H1 (cell line): ENCODE measurements at regions not wholly inside any gene's neighbourhood (a gene's known extent, or its start where the extent isn't known, plus 50 kb on each side); places are given as distances from the start of the nearest gene placed in this dataset.

ENCODE experiments used
- FOSL1 ChIP-seq: IDR thresholded peaks from 2 replicates; pipeline ENCODE4 v1.6.1; 2011; ENCODE audit warnings: mild to moderate bottlenecking, low read depth, low read length, moderate library complexity; ENCODE audit not compliant: insufficient read depth
- HDAC2 ChIP-seq, 2 experiments: fragments of 300-600 bp in 1 of 2; sonication (generic) in 1 of 2; IDR thresholded peaks; 2 replicates each; pipeline ENCODE4 v1.6.1; 2011 to 2012; ENCODE audit warnings: low read depth in 2 of 2, low read length in 2 of 2, mild to moderate bottlenecking in 2 of 2, moderate library complexity in 2 of 2, borderline replicate concordance in 1 of 2, inconsistent platforms in 1 of 2
- TBP ChIP-seq: IDR thresholded peaks from 2 replicates; pipeline ENCODE4 v1.6.1; 2011; ENCODE audit warnings: low read depth, low read length, improper control_type of control experiment

- TF ChIP-seq HDAC2 (IDR thresholded peaks at IDR 0.05; ENCODE audit: borderline replicate concordance in 1 of 2, low read depth in 2 of 2, low read length in 2 of 2) (no peak), TBP (no peak), FOSL1 (no peak)
Measured at GRCh38 chr13:89891416-89891815, 1456.1 kb upstream of the MIR17HG start (continued).
